NCI-H460 (cell line): ENCODE measurements at regions not wholly inside any gene's neighbourhood (a gene's known extent, or its start where the extent isn't known, plus 50 kb on each side); places are given as distances from the start of the nearest gene placed in this dataset.

Experiments
- DNase-seq: peaks from one replicate; pipeline ENCODE4 v3.0.0-alpha.2; 2016; ENCODE audit warnings: low read depth; ENCODE audit errors: extremely low read depth

- no peak for DNase-seq
These were observed 64.6 kb upstream of the FOXN2 start for GRCh38 chr2:48249631-48250473.

GRCh38 chr2:48250474-48250844 lies 64.0 kb upstream of the FOXN2 start:
- DNase-seq = no peak

GRCh38 chr2:48250943-48251342 lies 63.5 kb upstream of the FOXN2 start:
- DNase-seq = no peak

- no peak for DNase-seq
These were observed 62.9 kb upstream of the FOXN2 start for GRCh38 chr2:48251437-48252148.

GRCh38 chr2:48253301-48253700 lies 61.2 kb upstream of the FOXN2 start:
- no peak for DNase-seq

GRCh38 chr2:48254839-48255238 lies 59.6 kb upstream of the FOXN2 start:
- no peak for DNase-seq

GRCh38 chr2:48257456-48257855 lies 57.0 kb upstream of the FOXN2 start:
- no peak for DNase-seq

- DNase-seq = no peak
These were observed 55.9 kb upstream of the FOXN2 start for GRCh38 chr2:48258481-48259149.

- DNase-seq = no peak
These were observed 54.7 kb upstream of the FOXN2 start for GRCh38 chr2:48259811-48260210.

GRCh38 chr2:48264627-48265026 lies 49.9 kb upstream of the FOXN2 start:
- DNase-seq = no peak
